ENCODE measurements at regions not wholly inside any gene's neighbourhood (a gene's known extent, or its start where the extent isn't known, plus 50 kb on each side); places are given as distances from the start of the nearest gene placed in this dataset.

DNA sequence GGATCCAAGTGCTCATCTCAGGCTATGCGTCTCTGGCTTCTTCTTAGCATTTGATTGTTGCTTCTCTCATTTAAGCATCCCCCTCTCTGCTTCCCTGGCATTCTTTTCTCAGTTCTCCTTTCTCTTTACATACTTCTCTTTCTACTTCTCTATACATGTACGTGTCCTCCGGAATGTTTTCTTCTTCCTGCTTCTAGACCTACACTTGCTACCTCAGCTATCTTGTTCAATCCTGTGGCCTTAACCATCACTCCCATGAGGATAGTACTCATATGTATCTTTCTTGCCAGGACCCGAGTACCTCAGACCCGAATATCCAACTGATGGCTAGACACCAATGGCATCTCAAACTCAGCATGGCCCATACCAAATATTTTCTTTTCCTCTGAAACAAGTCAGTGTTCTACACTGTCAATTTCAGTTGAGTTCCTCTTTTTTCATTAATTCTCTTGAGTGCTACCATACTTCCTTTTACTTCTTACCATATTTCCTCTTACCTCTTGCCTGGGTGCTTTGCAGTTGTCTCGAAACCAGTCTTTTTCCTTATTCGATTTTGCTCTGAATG lies 115.1 kb upstream of the SLC38A2 start:
- H3K27ac ChIP-seq = no peak overlapping the region
- DNase-seq = no peak
- TF ChIP-seq, protein P1, sequence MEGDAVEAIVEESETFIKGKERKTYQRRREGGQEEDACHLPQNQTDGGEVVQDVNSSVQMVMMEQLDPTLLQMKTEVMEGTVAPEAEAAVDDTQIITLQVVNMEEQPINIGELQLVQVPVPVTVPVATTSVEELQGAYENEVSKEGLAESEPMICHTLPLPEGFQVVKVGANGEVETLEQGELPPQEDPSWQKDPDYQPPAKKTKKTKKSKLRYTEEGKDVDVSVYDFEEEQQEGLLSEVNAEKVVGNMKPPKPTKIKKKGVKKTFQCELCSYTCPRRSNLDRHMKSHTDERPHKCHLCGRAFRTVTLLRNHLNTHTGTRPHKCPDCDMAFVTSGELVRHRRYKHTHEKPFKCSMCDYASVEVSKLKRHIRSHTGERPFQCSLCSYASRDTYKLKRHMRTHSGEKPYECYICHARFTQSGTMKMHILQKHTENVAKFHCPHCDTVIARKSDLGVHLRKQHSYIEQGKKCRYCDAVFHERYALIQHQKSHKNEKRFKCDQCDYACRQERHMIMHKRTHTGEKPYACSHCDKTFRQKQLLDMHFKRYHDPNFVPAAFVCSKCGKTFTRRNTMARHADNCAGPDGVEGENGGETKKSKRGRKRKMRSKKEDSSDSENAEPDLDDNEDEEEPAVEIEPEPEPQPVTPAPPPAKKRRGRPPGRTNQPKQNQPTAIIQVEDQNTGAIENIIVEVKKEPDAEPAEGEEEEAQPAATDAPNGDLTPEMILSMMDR (IDR thresholded peaks at IDR 0.05; ENCODE audit: low read depth, low read length, missing control alignments) = no peak
- in situ Hi-C loops (cut with HindIII; ENCODE audit: low pct_ligation_motif_present, low sequenced_read_pairs) = no loop called here
- H3K36me3 ChIP-seq (replicated peaks) = no peaks in the 10 kb centered on the region
- H3K4me3 ChIP-seq (ENCODE audit: low read depth, low read length) = no peak overlapping the region
- H3K27me3 ChIP-seq (replicated peaks) = no peaks in the 10 kb centered on the region

DNA sequence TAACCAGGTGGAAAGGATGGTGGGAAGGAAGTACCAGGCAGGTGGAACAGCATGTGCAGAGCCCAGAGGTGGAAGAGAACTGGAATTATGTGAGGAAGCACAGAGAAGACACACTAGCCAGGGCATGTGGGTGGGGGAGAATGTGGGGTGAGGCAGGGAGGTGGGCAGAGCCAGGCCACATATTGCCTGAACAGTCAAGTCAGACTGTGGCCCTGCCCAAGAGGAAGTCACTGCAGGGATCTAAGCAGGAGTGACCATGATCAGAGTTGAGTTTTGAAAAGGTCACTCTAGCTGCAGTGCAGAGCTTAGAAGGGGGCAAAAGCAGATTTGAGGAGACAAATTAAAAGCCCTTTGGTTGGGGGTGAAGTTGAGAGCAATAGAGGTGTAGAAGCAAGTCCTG lies 114.0 kb upstream of the SLC38A2 start:
- DNase-seq = no peak
- Histone ChIP-seq H3K36me3 (replicated peaks) (no peaks in the 10 kb centered on the region), H3K27me3 (replicated peaks) (no peaks in the 10 kb centered on the region), H3K27ac (no peak overlapping the region), H3K4me3 (ENCODE audit: low read depth, low read length) (no peak overlapping the region)
- in situ Hi-C loops (cut with HindIII; ENCODE audit: low pct_ligation_motif_present, low sequenced_read_pairs) = no loop called here
- TF ChIP-seq, protein P1 (IDR thresholded peaks at IDR 0.05; ENCODE audit: low read depth, low read length, missing control alignments) = no peak

DNA sequence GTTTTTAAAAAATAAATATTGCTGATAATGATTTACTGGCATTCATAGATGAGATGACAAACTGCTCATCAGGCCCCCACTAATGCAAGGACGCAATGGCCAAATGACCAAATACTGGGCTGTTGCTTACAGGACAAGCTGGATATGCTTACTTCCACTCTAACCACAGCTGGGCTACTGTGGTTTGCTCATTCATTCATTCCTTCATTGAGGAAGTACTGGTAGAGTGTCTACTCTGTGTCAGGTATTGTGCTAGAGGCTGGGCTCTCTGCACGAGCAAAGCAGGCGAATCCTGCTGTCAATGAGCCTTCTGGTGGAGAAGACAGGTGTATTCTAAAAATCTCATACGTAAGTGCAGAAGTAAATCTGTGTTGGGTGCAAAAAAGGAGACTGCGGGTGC lies 113.3 kb upstream of the SLC38A2 start:
- DNase-seq = no peak
- TF ChIP-seq, protein P1 (IDR thresholded peaks at IDR 0.05; ENCODE audit: low read depth, low read length, missing control alignments) = no peak
- no peaks in the 10 kb centered on the region for H3K27me3 ChIP-seq (replicated peaks)
- no peak overlapping the region for H3K4me3 ChIP-seq (ENCODE audit: low read depth, low read length)
- in situ Hi-C loops (cut with HindIII; ENCODE audit: low pct_ligation_motif_present, low sequenced_read_pairs) = no loop called here
- no peak overlapping the region for H3K27ac ChIP-seq
- H3K36me3 ChIP-seq (replicated peaks) = no peaks in the 10 kb centered on the region

DNA sequence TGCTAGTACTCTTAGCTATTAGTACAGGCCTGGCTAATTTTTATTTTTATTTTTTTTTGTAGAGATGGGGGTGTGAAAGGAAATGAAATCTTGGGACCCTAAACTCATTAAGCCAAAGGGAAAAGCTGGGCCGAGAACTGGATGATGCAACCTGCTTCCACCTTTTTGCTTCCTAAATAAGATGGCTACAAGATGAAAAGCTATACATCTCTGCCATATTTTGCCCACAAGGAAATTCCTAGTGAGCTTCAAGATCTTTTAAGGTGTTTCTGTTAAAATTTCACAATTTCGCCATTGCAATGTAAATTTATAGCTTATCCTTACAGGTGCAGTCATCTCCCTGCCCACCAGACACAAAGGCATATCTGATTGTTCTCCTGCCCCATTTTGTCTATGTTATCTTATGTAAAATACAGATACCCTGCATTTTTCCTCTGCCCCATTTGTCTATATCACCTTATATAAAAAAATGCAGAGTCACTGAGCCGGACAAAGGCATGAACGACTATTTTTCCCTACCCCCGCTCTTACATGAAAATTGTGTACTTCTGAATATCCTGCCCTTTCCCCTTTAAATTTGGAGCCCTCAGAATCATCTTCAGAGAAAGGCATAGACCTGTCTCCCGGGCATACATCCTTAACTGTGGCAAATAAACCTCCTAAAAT lies 112.0 kb upstream of the SLC38A2 start:
- in situ Hi-C loops (cut with HindIII; ENCODE audit: low pct_ligation_motif_present, low sequenced_read_pairs) = no loop called here
- no peak for DNase-seq
- no peaks in the 10 kb centered on the region for H3K36me3 ChIP-seq (replicated peaks)
- H3K27ac ChIP-seq = no peak overlapping the region
- TF ChIP-seq, protein P1 (IDR thresholded peaks at IDR 0.05; ENCODE audit: low read depth, low read length, missing control alignments) = no peak
- H3K27me3 ChIP-seq (replicated peaks) = no peaks in the 10 kb centered on the region
- H3K4me3 ChIP-seq (ENCODE audit: low read depth, low read length) = no peak overlapping the region

DNA sequence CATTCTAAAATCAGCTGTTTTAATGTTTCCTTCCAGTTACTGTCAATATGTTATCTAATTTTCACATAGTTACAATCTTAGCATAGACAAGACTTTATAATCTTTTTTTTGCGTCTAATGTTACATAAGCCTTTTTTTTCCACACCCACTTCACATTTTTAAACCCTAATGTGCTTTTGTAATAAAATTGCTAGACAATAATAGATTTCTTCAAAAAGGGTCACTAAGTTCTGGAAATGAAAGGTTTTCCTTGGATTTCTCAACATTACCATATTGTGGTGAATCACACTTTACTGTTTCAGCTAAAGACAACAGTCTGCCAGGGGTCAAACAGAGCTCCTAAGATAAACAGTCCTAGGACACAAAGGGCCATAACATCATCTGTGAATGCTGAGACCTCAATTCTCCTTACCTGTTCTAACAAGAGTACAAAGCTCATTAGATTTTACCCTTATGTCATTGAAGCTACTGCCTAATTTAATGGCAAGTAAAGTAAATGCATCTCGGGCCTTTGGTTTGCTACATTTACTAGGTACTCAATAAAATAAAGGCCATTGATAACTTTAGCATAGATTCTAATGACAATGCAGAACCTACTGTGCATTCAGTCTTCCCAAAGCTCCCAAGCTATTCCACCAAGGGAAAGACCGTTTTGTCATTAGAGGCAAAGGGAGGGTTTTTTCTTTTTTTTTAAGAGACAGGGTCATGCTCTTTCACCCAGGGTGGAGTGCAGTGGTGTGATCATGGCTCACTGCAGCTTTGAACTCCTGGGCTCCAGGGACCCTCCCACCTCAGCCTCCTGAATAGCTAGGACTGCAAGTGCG lies 111.2 kb upstream of the SLC38A2 start:
- in situ Hi-C loops (cut with HindIII; ENCODE audit: low pct_ligation_motif_present, low sequenced_read_pairs) = no loop called here
- no peak for DNase-seq
- Histone ChIP-seq H3K27ac (no peak overlapping the region), H3K27me3 (replicated peaks) (no peaks in the 10 kb centered on the region), H3K36me3 (replicated peaks) (no peaks in the 10 kb centered on the region), H3K4me3 (ENCODE audit: low read depth, low read length) (no peak overlapping the region)
- TF ChIP-seq, protein P1 (IDR thresholded peaks at IDR 0.05; ENCODE audit: low read depth, low read length, missing control alignments) = no peak

Data from brain microvascular endothelial cell (primary cell).